ENCODE measurements at regions not wholly inside any gene's neighbourhood (a gene's known extent, or its start where the extent isn't known, plus 50 kb on each side); places are given as distances from the start of the nearest gene placed in this dataset.
"Not testable (repeated sequence)": the region's sequence is repeated elsewhere in the genome, so short reads cannot be mapped to it uniquely, and the experiment has no call there.

DNA sequence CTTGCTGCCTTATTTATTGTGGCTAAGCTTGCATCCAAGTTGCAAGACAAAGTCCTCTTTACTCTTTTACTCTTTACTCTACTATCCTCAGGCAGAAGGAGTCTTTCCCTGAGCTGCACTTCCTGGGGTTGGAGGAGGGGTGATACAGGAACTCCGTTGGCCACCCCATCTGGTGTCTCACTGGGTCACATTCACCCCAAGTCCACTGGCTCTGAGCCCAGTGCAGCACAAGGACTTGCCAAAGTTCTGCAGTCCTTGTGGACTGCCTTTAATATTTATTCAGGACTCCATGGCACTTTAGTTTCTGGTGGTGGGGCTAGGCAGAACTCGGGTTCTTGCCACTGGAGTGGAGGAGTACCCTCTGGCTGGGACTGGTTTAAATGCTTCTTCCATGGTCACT lies 165.4 kb upstream of the KCNH8 start:
- WGBS, result 31% methylated on average over 2 of the region's 2 CpGs
- Histone ChIP-seq H3K36me3 (no peaks in the 10 kb centered on the region), H3K27me3 (no peaks in the 10 kb centered on the region), H3K4me3 (no peak overlapping the region), H3K27ac (no peak overlapping the region), H3K4me1 (peaks cover 2% of the 10 kb centered on the region), H3K9me3 (no peaks in the 10 kb centered on the region)
- DNase-seq (ENCODE audit: low spot score in 2 of 2), result no peak
- TF ChIP-seq EP300 (IDR thresholded peaks at IDR 0.05) (no peak), POLR2AphosphoS5 (IDR thresholded peaks at IDR 0.05) (no peak), POLR2A (IDR thresholded peaks at IDR 0.05) (no peak)
- TF ChIP-seq, protein P1, sequence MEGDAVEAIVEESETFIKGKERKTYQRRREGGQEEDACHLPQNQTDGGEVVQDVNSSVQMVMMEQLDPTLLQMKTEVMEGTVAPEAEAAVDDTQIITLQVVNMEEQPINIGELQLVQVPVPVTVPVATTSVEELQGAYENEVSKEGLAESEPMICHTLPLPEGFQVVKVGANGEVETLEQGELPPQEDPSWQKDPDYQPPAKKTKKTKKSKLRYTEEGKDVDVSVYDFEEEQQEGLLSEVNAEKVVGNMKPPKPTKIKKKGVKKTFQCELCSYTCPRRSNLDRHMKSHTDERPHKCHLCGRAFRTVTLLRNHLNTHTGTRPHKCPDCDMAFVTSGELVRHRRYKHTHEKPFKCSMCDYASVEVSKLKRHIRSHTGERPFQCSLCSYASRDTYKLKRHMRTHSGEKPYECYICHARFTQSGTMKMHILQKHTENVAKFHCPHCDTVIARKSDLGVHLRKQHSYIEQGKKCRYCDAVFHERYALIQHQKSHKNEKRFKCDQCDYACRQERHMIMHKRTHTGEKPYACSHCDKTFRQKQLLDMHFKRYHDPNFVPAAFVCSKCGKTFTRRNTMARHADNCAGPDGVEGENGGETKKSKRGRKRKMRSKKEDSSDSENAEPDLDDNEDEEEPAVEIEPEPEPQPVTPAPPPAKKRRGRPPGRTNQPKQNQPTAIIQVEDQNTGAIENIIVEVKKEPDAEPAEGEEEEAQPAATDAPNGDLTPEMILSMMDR (IDR thresholded peaks at IDR 0.05), result no peak

DNA sequence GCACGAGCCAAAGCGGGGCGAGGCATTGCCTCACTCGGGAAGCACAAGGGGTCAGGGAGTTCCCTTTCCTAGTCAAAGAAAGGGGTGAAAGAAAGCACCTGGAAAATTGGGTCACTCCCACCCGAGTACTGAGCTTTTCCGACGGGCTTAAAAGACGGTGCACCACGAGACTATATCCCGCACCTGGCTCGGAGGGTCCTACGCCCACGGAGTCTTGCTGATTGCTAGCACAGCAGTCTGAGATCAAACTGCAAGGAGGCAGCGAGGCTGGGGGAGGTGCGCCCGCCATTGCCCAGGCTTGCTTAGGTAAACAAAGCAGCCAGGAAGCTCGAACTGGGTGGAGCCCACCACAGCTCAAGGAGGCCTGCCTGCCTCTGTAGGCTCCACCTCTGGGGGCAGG lies 172.2 kb upstream of the KCNH8 start:
- H3K27me3 ChIP-seq; H3K27ac ChIP-seq; H3K4me1 ChIP-seq; H3K9me3 ChIP-seq; H3K36me3 ChIP-seq; H3K4me3 ChIP-seq; DNase-seq (ENCODE audit: low spot score in 2 of 2): not testable (repeated sequence)
- WGBS, result 86% methylated on average over 17 of the region's 17 CpGs

DNA sequence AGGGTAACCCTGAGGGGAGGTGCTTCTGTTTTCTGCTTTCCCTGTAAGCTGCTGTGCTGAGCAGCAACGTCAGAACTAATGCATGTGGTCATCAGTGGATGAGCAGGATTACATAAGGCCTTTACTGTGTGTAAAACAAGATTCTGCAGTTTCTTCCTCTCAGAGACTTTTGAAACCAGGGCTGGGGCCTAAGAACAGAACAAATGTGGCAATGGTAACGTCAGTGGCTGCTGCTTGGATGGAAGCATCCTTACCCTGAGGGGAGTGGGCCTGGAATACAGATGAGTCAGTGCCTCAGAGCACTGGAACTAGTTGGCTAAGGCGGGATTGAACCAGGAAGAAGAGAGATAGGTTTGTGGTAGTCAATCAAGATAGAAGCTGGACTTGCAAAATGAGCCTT lies 180.2 kb upstream of the KCNH8 start:
- no peak for TF ChIP-seq EP300 (IDR thresholded peaks at IDR 0.05)
- TF ChIP-seq POLR2A (IDR thresholded peaks at IDR 0.05), result no peak
- TF ChIP-seq, protein P1 (IDR thresholded peaks at IDR 0.05), result no peak
- no peak for TF ChIP-seq POLR2AphosphoS5 (IDR thresholded peaks at IDR 0.05)
- no peak overlapping the region for H3K27ac ChIP-seq
- WGBS, result 40% methylated on average over 3 of the region's 3 CpGs
- H3K27me3 ChIP-seq, result no peaks in the 10 kb centered on the region
- no peaks in the 10 kb centered on the region for H3K36me3 ChIP-seq
- DNase-seq (ENCODE audit: low spot score in 2 of 2), result no peak
- H3K4me1 ChIP-seq, result no peaks in the 10 kb centered on the region
- H3K9me3 ChIP-seq, result no peaks in the 10 kb centered on the region
- H3K4me3 ChIP-seq, result no peak overlapping the region

DNA sequence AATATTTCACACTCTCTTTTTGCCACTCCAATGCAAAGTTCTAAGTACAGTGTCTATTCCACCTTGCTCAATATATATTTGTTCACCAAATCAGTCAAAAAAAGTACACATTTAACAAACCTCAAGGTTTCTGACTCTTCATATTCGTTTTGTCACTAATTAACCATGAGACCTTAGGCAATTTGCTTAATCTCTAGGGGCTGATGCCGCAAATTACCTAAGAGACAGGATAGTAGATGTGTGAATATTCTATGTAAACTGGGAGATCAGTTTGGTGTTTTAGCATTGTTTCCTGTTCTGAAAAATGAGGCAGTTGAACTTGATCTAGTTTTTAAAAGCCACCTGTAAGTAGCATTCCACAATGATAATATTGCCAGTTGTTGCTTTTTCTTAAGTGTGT lies 182.5 kb upstream of the KCNH8 start:
- DNase-seq (ENCODE audit: low spot score in 2 of 2), result no peak
- 78% methylated on average over 2 of the region's 2 CpGs for WGBS
- no peak overlapping the region for H3K27ac ChIP-seq
- no peaks in the 10 kb centered on the region for H3K4me1 ChIP-seq
- no peak overlapping the region for H3K4me3 ChIP-seq
- H3K27me3 ChIP-seq, result no peaks in the 10 kb centered on the region
- TF ChIP-seq POLR2A (IDR thresholded peaks at IDR 0.05), result no peak
- TF ChIP-seq, protein P1 (IDR thresholded peaks at IDR 0.05), result no peak
- TF ChIP-seq POLR2AphosphoS5 (IDR thresholded peaks at IDR 0.05), result no peak
- TF ChIP-seq EP300 (IDR thresholded peaks at IDR 0.05), result no peak
- H3K9me3 ChIP-seq, result no peaks in the 10 kb centered on the region
- no peaks in the 10 kb centered on the region for H3K36me3 ChIP-seq

DNA sequence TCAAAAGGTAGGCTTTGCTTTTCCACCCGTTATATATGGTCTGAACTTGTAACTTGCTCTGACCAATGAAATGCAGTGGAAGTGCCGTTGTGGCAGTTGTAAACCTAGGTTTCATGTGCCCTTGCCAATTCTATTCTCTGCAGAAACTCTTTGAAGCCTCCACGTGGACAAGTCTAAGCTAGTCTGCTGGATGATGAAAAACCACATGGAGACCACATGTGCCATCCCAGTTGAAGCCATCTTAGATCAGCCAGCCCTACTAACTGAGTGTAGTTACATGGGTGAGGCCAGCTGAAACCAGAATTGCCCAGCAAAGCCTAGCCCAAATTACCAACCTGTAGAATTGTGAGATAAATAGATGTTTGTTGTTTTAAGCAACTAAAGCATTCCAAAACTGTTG lies 183.7 kb upstream of the KCNH8 start:
- 44% methylated on average over 3 of the region's 3 CpGs for WGBS
- H3K4me1 ChIP-seq, result no peaks in the 10 kb centered on the region
- DNase-seq (ENCODE audit: low spot score in 2 of 2), result no peak
- no peaks in the 10 kb centered on the region for H3K36me3 ChIP-seq
- H3K4me3 ChIP-seq, result no peak overlapping the region
- no peaks in the 10 kb centered on the region for H3K9me3 ChIP-seq
- H3K27me3 ChIP-seq, result no peaks in the 10 kb centered on the region
- no peak for TF ChIP-seq POLR2A (IDR thresholded peaks at IDR 0.05)
- no peak overlapping the region for H3K27ac ChIP-seq

DNA sequence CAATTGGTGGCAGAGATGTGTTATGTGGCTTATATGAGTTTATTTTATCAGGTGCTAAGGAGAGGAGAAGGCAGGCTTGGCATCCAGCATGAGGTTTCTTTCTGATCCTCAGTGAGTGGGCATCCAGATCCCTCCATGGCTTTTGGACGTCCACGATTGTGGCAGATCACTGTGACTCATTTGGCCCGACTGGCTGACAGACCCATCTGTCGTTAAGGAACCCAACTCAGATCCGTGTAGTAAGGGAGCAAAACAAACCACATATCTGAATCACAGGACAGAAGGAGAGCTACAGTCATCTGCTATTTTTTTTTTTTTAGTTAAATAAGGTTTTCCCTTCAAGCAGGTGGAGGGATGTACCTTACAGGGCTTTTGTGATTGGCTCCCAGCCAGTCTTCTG lies 197.0 kb upstream of the KCNH8 start:
- H3K36me3 ChIP-seq, result no peaks in the 10 kb centered on the region
- no peak for TF ChIP-seq POLR2A (IDR thresholded peaks at IDR 0.05)
- TF ChIP-seq, protein P1 (IDR thresholded peaks at IDR 0.05), result no peak
- no peak for TF ChIP-seq POLR2AphosphoS5 (IDR thresholded peaks at IDR 0.05)
- TF ChIP-seq EP300 (IDR thresholded peaks at IDR 0.05), result no peak
- H3K9me3 ChIP-seq, result no peaks in the 10 kb centered on the region
- 86% methylated on average over 5 of the region's 5 CpGs for WGBS
- H3K4me3 ChIP-seq, result no peak overlapping the region
- no peaks in the 10 kb centered on the region for H3K4me1 ChIP-seq
- no peak overlapping the region for H3K27ac ChIP-seq
- no peak for DNase-seq (ENCODE audit: low spot score in 2 of 2)
- H3K27me3 ChIP-seq, result no peaks in the 10 kb centered on the region

Measured in suprapubic skin (tissue), 4 donors.